HG03432 (cell line): ENCODE measurements at regions not wholly inside any gene's neighbourhood (a gene's known extent, or its start where the extent isn't known, plus 50 kb on each side); places are given as distances from the start of the nearest gene placed in this dataset.
A peak's percentile ranks its signal among the peaks of the same experiment; 100 is the strongest.

Source experiments
- ATAC-seq: cut with Tn5 transposase; IDR thresholded peaks from one replicate; pipeline ENCODE4 v1.9.1; 2021; ENCODE audit warnings: mild to moderate bottlenecking, moderate library complexity; ENCODE audit not compliant: unreplicated experiment

DNA sequence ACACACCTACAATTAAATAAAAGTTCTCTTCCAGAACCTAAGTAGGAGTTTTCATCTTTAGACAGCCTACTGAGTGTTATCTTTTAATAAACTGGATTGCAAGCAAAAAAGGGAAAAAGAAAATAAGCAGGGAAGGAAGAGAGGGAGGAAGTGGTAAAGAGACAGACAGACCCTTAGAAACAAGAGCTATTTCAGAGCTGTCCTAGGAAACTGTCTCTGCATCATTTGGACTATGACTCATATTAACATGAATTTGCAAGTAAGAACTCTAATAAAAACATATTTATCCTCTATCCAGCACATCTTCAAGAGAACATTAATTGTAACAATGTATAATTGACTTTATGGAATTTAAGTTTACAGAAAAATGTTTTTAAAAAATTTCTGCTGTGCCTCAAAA lies 438.8 kb upstream of the USP15 start:
- no peak for ATAC-seq

DNA sequence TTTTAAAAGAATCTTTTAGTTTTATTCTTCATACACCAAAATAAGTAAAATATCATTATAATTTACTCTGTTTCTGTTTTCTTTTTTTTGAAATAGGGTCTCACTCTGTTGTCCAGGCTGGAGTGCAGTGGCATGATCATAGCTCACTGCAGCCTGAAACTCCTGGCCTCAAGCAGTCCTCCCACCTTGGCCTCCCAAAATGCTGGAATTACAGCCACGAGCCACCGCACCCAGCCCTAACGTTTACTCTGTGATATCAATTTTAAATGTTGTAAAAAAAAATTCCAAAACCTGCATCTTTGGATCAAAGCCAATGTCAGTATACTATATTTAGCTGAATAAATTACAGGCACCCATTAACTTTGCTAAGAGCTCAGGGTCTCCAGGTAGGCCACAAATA lies 437.1 kb upstream of the USP15 start:
- no peak for ATAC-seq

DNA sequence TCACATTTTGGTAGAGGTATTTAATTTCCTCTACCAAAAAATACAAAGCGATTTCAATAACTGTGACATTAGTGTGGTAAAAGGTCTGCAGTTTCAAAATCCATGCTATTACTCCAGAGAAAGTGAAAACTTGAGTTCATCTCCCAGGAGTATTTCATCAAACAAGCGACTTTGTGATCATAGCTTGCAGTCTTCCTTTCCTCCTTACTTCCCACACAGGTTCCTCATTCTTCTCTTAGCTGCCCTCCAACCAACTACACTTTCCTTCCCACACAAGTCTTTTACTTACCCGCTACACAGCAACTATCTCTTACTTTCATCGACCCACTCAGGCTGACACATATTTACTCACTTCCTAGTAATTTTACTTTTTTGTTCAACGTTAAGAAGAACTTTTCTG lies 413.4 kb upstream of the USP15 start:
- no peak for ATAC-seq

DNA sequence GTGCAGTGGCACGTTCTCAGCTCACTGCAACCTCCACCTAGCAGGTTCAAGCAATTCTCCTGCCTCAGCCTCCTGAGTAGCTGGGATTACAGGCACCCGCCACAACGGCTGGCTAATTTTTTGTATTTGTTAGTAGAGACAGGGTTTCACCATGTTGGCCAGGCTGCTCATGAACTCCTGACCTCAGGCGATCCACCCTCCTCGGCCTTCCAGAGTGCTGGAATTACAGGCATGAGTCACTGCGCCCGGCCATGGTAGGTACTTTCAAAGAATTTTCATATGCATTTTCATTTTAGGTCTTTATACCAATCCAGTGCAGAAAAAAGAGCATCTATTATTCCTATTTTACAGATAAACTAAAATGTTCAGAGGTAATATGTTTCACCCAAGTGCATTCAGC lies 411.3 kb upstream of the USP15 start:
- ATAC-seq, result no peak

DNA sequence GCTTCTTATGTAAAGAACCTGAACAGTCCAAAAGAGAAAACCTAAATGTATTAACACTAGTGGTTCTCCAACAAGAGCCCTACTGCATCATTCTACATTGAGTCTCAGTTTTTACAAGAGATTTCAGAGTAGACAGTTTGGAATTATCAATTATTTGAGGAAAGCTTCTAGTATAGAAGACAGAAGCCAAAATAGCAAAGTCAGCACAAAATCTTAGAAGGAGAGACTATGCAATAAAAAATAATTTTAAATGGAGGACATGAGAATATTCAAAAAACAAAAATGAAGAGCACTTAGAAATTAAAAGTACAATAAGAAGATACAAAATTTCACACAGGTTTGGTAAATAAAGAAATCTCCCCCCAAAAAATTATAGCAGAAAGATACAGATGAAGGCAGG lies 406.3 kb upstream of the USP15 start:
- ATAC-seq, result no peak

DNA sequence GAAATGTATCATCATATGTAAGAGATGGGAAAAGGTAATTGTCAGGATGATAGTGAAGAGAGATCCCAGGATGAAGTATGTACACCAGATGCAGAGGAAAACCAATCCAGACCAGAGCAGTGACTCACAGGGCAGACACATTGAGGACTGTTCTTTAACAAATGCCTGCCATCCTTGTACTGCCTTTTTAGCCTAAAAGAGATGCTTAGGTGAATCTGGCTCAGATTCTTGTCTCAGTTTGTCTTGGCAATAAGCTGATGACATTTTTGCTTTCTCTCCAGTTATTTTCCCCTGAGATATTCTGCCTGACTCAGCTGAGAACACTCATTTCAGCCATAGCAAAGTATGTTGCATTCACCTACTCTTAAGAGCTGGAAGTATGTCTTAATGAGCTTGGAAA lies 405.3 kb upstream of the USP15 start:
- no peak for ATAC-seq

DNA sequence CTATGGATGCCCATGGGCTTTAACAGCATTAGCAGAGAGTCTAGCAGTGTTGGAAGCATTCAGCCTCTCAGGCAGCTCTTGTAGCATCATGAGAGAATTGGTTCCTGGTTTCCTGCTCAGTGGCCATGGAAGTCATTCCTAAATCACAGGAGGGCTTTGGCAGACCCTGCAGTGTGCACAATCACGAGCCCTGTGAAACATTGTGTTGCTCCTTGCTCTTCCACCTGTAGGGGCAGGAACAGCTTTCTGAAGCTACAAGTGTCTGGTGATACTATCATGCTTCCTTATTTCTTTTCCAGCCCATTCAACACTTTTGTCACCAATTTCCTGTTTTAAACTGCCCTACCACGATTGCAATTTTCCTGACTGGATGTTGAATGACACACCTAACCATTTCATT lies 402.2 kb upstream of the USP15 start:
- no peak for ATAC-seq

DNA sequence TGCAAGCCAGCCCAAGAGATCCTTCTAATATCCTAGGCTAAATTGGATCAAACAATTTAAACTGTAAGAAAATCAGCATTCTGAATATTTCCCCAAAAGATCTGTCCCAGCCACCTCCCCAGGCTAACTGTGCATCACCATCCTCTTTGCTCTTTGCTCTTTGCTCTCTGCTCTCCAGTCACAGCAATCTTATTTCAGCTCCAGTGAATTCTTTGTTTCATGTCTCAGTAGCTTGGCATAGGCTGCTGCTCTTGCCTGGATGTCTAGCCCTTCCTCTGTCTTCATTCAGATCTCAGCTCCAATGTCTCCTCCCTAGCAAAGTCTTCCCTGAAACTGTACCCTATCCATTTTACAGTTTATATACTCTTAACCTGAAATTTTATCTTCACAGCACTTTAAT lies 399.8 kb upstream of the USP15 start:
- no peak for ATAC-seq

DNA sequence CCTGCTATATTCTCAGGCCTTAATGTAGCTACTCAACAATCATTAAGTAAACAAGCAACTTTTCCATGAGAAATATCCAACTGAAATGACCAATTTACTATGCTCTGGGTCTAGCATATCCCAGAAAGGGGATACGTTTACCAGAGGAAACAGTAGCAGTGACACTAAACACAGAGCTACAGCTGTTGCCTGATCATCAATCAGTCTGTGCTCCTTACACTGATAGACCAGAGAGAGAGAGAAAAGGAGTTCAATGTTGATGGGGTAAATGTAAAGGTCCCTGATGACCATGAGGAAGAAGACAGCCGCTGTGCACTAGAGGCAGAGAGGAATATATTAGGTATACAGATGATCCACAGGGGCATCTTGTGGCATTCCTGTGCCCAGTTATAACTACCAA lies 397.2 kb upstream of the USP15 start:
- no peak for ATAC-seq

DNA sequence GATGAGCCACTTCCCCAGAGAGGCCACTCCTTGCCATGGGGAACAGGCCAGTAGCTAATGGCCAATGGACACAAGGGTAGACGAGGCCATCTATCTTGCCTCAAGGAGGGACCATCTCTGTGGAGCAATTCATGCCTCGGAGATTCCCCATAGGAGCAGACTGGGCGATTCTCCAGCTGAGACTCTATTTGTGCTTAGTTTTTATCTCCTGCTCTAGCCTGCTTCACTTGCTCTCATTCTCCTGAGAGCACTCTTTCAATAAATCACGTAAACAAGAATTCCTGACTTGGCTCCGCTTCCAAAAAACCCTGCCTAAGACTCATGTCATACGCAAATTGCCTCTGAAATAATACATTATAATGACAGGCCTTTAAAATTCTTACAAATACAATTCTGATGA lies 396.4 kb upstream of the USP15 start:
- ATAC-seq, result no peak

DNA sequence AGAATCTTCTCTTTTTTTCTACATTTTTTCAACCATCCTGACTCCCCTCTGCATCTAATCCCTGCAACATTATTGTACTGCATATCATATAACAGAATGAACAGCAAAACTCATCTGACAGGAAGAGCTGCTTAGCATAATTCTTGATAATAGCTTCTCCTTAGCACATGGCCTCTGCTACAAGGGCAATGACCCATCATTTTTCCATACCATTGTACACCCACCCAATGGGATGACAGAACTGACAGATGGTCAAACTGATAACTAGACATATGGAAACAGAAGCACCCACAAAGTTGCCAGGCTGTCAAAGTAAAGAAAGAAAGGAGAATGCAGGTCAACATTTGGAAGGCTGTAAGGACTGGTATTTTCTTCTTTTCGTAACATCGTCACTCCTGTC lies 390.4 kb upstream of the USP15 start:
- ATAC-seq, result no peak

DNA sequence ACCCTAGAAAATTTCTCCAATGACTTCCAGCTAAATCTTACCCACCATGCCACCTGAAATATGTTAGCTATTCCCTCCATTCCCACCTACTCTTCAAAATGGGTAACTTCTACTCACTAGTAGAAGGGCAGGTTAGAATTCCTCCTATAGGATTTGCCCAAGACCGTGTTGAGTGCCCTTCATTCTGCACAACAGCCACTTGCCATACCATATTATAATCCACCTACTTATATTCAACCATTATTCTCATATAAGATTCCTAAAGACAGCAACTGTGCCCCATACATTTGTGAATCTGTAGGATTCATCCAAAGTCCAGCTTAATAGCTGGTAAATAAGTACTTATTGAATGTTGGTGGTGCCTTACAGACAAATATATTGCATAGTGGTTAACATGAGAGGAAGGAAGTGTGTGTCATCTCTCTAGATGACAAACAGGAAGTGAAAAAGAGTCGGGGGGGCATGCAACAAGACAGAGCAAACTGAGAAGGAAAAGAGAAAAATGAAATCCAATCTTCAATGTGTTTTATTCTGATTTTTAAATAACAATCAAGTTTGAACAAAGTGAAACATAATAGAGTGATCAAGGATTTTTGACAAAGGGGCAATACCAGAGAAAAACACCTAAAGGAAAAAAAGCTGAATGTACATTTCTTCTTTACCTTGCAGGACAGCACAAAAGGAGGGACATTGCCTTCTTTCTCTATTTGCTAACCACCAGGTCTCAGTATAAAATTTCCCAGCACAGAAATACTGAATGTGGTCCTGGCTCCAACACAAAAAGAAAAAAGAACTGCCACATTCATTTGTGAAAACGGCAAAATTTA lies 389.3 kb upstream of the USP15 start:
- ATAC-seq, result peak; percentile 76

DNA sequence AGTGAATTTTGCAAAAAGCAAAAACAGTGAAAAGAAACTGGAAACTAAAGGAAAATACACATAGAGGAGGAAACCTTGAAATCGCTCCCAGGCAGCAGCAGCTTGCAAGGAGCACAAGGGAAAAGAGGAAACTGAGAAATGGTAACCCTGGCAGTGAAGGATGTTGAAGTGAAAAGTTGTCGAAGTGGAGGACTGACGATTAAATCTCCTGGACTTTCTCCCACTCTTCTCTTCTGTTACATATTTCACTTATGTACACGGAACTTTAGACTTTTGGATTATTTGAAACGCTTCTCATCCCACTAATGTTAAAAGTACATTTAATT lies 388.8 kb upstream of the USP15 start:
- no peak for ATAC-seq

DNA sequence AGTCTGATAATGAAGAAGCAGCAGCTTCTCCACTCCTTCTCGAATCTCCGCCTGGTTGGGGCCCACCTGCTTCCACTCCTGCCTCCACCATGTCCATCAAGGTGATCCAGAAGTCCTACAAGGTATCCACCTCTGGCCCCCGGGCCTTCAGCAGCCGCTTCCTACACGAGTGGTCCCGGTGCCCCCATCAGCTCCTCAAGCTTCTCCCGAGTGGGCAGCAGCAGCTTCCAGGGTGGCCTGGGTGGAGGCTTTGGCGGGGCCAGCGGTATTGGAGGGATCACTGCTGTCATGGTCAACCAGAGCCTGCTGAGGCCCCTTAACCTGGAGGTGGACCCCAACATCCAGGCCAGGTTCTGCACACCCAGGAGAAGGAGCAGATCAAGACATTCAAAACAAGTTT lies 381.0 kb upstream of the USP15 start:
- ATAC-seq, result no peak

DNA sequence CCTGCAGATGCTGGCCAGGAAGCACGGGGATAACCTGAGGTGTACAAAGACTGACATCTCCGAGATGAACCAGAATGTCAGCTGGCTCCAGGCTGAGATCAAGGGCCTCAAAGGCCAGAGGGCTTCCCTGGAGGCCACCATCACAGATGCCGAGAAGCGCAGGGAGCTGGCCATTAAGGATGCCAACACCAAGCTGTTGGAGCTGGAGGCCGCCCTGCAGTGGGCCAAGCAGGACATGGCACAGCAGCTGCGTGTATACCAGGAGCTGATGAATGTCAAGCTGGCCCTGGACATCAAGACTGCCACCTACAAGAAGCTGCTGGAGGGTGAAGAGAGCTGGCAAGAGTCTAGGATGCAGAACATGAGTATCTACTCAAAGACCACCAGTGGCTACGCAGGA lies 380.0 kb upstream of the USP15 start:
- ATAC-seq, result no peak

DNA sequence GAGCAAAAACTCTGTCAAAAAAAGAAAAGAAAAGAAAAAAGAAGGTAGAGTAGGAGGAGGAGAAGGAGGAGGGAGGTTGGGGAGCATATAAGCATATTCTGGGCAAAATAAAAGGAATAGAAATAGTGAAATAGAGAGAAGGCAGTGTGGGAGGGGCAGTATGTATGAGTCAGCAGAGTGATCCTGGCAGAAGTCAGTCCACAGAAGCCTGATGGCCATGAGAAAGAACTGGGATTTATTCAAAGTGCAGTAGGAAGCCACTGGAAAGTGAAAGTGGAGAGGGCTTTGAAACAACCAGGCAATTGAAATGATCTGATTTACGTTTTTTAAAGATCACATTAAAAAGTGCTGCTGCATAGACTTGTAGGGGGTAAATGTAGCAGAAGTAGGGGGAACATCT lies 368.6 kb upstream of the USP15 start:
- no peak for ATAC-seq

DNA sequence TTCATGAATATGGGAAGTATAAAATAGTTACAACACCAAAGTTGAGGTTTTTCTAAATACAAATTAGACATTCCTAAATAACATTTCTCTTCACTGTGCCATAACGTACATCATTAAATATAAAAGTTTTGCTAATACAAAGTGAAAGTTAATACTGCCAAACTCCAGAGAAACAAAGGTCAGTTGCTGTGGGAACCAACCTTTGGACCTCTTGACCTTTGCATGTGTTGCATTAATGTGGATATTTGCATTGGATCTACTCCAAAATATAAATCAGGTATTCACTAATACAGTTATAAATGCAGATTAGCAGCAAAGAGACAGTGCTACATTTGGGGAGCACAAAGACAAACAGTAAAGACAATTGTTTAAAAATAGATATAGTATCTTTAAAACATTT lies 366.0 kb upstream of the USP15 start:
- no peak for ATAC-seq

DNA sequence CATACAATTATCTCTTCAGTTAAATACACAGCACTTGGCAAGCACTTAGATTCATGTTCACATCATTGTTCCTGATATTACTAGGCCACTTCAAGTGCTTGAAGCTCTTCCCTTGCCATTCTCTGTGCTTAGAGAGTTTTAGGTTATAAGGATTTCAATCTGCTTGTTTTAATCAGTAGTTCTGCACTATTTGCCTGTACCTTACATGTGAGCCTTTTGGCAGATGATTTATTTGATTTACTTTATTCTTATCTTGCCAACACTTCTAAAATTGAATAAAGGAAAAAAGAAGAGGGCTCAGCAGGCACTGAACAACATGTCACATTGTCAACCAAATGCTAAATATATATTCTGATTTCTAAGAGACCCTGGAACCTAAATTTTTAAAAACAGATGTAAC lies 363.8 kb upstream of the USP15 start:
- no peak for ATAC-seq

DNA sequence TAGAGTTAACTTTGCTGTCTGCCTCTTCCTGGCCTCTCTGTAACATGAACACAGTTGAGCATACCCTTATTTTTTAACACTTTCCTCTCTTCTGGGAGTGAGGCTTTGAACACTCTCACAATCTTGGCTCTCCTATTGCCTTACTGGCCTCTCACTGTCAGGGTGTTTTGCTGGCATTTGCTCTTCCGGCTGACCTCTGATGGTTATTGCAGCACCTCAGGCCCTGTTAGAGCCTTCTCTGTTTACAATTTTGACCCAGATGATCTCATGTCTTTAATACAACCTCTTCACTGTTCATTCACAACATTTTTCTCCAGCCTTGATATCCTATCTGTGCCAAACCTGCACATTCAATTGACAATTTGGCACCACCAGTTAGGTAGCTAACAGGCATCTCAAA lies 357.8 kb upstream of the USP15 start:
- ATAC-seq, result no peak

DNA sequence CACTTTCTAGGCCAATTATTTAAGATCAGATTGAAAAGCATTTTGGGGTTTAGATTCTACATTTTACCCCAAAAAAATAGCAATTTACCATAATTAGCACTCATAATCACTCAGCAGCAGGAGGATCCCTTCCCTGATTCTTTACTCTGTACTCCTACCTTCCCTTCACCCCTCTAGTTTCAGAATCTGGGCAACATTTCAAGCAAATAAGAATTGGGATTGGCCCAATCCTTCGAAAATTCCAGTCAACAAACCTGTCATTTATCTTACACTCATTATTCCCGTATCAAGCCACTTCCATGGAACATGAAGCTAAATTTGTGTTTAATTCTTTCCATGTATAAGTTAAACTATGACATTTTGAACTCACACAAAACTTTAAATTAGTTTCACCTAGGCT lies 349.1 kb upstream of the USP15 start:
- ATAC-seq, result no peak

DNA sequence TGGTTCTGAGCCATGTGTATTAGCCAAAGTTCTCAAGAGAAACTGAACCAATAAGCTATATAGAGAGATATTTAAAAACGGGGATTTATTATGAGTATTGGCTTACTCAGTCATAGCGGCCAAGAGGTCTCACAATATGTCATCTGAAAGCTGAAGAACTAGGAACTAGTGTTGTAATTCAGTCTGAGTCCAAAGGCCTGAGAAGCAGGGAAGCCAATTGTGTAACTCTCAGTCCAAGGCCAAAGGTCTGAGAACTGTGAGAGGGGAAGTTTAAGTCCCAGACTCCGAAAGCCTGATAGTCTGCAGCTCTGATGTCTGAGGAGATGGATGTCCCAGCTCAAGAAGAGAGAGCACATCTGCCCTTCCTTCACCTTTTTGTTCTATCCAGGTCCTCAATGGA lies 344.8 kb upstream of the USP15 start:
- ATAC-seq, result no peak

DNA sequence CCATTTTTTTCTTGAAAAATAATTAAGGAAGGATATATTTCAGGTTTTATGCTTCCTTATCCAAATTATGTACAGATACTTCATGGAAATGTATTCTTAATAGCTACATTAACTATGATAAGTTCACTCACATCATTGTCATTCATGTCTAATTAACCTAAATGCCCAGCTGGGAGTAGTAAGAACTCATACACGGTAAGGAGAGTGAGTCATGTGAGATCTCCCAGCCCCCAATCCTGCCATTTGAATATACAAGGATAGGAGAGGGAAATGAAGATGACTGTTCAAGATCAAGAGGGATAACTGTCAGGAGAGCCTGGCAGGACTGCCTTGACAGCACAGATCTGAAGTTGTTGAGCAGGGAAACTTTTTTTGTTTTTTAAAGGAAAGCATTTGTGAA lies 343.4 kb upstream of the USP15 start:
- no peak for ATAC-seq

DNA sequence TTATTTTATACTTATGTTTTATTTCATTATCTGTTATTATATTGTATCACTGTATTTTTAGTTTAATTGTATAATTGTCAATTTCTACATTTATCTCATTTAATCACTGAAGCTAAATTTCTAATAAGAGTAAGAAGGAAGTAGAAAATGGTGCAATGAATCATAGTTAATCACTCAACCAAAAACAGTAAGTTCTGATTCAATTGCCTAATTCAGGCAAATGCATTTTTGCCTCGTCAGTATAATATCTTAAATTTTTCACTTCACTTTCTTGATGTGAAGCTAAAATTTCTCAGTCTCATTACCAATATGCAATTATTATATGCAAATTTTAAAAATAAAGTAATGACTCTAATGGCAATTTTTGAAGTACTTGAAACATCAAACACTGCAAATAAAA lies 340.5 kb upstream of the USP15 start:
- no peak for ATAC-seq

DNA sequence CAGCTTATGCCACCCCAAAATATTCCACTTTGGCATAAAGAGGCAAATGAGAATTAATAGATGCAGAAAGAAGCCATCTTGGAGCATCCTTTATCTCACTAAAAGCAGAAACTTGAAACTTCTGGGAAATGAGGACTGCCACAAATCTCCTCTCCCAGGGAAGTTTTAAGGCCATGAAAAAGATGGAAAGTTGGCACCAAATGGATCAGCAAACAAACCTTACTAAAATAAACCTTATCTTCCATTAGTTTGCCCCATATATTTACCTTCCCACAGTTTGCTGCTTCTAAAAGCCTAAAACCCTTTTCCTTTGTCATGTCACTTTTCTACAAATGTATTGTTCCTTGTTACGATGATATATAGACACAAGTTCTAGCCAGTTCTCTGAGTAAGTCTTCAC lies 340.0 kb upstream of the USP15 start:
- no peak for ATAC-seq
